ENCODE measurements at regions not wholly inside any gene's neighbourhood (a gene's known extent, or its start where the extent isn't known, plus 50 kb on each side); places are given as distances from the start of the nearest gene placed in this dataset.

DNA sequence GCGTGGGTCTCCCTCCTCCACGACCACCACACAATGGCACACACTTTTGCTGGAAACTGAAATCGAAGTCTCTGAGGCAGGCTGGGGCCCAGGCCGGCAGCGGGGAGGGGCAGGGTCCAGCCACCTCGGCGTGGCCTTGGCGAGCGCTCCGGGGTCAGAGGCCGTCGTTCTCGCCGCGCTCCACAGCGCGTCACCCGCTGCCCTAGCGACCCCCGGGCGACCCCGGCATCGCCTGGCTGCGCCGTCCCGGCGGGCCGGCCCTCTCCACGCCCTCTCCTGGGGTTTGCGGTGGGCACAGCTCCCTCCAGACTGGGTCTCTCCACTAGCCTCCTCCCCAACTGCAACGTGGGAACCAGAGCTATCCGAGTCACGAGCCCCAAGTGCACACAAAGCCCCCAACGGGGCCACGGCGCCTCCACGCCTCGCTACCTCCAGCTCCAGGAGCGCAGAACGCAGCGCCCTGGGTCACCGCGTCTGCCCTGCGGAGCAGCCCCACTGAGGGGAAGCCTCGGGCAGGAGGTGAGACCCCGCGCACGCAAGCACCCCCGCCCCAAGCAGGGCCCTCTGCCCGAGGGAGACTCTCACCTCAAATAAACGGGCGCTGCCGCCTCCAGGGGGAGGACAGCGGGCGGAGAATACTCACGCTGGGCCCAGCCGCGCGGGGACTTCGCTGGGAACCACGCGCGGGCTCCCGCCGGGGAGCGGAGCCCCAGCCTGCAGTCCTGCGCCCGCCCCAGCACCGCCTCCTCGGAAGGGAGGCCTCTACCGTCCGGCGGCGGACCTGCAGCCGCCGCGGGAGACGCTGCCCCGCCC, 134.0 kb upstream of the BARHL2 start:
- Mint-ChIP-seq H3K4me3 (ENCODE audit: unreplicated experiment) (peak overlapping the region; percentile 81), H3K9me3 (ENCODE audit: low read depth) (no peaks in the 10 kb centered on the region), H3K36me3 (ENCODE audit: low read depth) (no peaks in the 10 kb centered on the region), H3K27me3 (ENCODE audit: low read depth) (no peaks in the 10 kb centered on the region), H3K4me1 (ENCODE audit: low read depth) (peaks cover 7% of the 10 kb centered on the region), H3K27ac (ENCODE audit: unreplicated experiment) (peak overlapping the region; percentile 62)
- TF ChIP-seq, protein P1, sequence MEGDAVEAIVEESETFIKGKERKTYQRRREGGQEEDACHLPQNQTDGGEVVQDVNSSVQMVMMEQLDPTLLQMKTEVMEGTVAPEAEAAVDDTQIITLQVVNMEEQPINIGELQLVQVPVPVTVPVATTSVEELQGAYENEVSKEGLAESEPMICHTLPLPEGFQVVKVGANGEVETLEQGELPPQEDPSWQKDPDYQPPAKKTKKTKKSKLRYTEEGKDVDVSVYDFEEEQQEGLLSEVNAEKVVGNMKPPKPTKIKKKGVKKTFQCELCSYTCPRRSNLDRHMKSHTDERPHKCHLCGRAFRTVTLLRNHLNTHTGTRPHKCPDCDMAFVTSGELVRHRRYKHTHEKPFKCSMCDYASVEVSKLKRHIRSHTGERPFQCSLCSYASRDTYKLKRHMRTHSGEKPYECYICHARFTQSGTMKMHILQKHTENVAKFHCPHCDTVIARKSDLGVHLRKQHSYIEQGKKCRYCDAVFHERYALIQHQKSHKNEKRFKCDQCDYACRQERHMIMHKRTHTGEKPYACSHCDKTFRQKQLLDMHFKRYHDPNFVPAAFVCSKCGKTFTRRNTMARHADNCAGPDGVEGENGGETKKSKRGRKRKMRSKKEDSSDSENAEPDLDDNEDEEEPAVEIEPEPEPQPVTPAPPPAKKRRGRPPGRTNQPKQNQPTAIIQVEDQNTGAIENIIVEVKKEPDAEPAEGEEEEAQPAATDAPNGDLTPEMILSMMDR (IDR thresholded peaks at IDR 0.05): peak; percentile 88
- no peak for DNase-seq (ENCODE audit: low spot score)

DNA sequence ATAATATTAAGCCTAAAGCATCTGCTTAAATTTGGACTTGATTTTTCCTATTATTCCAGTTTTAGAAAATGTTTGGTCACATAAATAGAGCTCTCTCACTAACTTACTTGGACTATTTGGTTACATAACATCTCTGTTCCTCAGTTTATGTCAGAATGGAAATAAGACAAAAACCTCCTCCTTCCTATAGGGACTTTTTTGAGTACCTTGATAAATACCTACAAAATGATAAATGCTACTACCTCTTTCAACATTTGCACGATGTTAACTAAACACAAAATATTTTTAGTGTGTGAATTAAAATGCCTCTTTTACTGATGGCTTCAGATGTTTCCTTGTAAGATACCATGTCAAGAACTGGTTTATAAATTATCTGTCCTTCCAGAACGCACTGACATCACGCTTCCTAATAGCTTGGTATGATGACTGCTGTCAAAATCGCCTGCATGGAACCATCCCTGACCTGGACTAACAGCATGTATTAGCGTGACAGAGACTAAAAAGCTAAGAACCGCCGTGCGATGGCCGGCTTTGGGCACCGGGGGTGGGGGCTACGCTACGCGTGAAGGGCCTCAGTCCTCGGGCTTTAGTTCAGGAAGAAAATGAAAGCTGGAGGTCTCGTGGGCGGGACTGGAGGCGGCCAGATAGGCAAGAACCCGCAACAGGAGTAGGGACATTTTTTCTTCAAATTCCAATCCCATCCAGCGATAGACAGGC, 133.2 kb upstream of the BARHL2 start:
- H3K9me3 Mint-ChIP-seq (ENCODE audit: low read depth): no peaks in the 10 kb centered on the region
- no peaks in the 10 kb centered on the region for H3K36me3 Mint-ChIP-seq (ENCODE audit: low read depth)
- H3K4me1 Mint-ChIP-seq (ENCODE audit: low read depth): peaks cover 7% of the 10 kb centered on the region
- H3K27me3 Mint-ChIP-seq (ENCODE audit: low read depth): no peaks in the 10 kb centered on the region
- TF ChIP-seq, protein P1 (IDR thresholded peaks at IDR 0.05): no peak
- DNase-seq (ENCODE audit: low spot score): no peak
- peak overlapping the region; percentile 81 for H3K4me3 Mint-ChIP-seq (ENCODE audit: unreplicated experiment)
- H3K27ac Mint-ChIP-seq (ENCODE audit: unreplicated experiment): peak overlapping the region; percentile 62

DNA sequence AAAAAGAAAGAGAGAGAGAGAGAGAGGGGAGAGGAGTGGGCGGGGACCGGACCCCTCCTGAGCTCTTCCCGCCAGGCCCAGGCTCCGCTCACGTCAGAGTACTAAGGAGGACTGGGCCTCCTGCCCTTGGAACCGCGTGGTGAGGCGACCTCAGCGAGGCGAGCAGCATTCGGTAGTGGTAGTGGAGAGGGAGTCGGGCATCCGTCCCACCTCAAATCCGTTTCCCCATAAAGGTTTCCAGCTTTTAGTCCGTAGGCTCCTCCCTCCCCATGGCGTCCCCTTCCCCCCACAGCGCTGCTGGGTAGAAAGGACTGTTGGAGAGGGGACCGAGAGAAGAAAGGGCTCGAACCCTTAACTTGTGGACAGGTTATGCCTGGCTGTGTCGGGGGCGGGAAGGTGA, 124.4 kb upstream of the BARHL2 start:
- Mint-ChIP-seq H3K4me1 (ENCODE audit: low read depth) (peaks cover under 1% of the 10 kb centered on the region), H3K36me3 (ENCODE audit: low read depth) (peaks cover 5% of the 10 kb centered on the region), H3K4me3 (ENCODE audit: unreplicated experiment) (no peak overlapping the region), H3K9me3 (ENCODE audit: low read depth) (peaks cover 2% of the 10 kb centered on the region), H3K27me3 (ENCODE audit: low read depth) (peaks cover 35% of the 10 kb centered on the region), H3K27ac (ENCODE audit: unreplicated experiment) (no peak overlapping the region)
- DNase-seq (ENCODE audit: low spot score): no peak
- TF ChIP-seq, protein P1 (IDR thresholded peaks at IDR 0.05): no peak

DNA sequence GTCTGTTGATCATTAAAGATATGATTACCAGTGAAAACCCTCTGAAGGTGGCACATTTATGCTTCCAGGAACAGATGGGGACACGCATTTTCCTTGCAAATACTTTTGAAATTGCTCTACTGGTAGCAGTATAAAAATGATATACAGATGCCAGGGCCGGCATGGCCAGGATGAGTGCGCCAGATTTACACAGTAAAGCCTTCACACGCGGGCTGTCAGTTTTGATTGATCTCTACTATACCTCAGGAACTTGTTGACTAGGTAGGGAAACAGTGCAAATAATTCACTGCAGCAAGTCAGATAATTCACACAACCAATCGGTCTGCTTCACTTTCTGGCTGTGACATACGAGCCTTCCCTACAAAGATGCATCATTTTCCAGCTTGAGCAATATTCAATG, 123.2 kb upstream of the BARHL2 start:
- H3K36me3 Mint-ChIP-seq (ENCODE audit: low read depth): peaks cover 6% of the 10 kb centered on the region
- peaks cover 4% of the 10 kb centered on the region for H3K4me1 Mint-ChIP-seq (ENCODE audit: low read depth)
- peaks cover 40% of the 10 kb centered on the region for H3K27me3 Mint-ChIP-seq (ENCODE audit: low read depth)
- TF ChIP-seq, protein P1 (IDR thresholded peaks at IDR 0.05): no peak
- peaks cover 2% of the 10 kb centered on the region for H3K9me3 Mint-ChIP-seq (ENCODE audit: low read depth)
- no peak overlapping the region for H3K27ac Mint-ChIP-seq (ENCODE audit: unreplicated experiment)
- no peak overlapping the region for H3K4me3 Mint-ChIP-seq (ENCODE audit: unreplicated experiment)
- no peak for DNase-seq (ENCODE audit: low spot score)

DNA sequence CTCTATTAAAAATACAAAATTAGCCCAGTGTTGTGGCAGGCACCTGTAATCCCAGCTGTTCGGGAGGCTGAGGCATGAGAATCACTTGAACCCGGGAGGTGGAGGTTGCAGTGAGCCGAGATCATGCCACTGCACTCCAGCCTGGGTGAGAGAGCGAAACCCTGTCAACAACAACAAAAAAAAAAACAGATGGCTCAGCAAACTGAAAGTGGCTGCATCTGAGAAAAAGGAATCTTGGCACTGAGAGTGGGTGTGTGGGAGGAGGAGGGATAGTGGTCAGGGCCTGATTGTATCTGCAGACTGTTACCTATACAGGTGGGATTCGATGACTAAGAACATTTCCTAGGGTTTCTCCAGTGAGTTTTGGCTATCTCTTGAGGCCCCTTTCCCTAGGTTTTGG, 122.2 kb upstream of the BARHL2 start:
- Mint-ChIP-seq H3K36me3 (ENCODE audit: low read depth) (peaks cover 6% of the 10 kb centered on the region), H3K27ac (ENCODE audit: unreplicated experiment) (no peak overlapping the region), H3K4me3 (ENCODE audit: unreplicated experiment) (no peak overlapping the region), H3K9me3 (ENCODE audit: low read depth) (peaks cover 2% of the 10 kb centered on the region), H3K4me1 (ENCODE audit: low read depth) (peaks cover 9% of the 10 kb centered on the region), H3K27me3 (ENCODE audit: low read depth) (peaks cover 50% of the 10 kb centered on the region)
- TF ChIP-seq, protein P1 (IDR thresholded peaks at IDR 0.05): no peak
- DNase-seq (ENCODE audit: low spot score): no peak
